GM18507 (cell line): ENCODE measurements at regions not wholly inside any gene's neighbourhood (a gene's known extent, or its start where the extent isn't known, plus 50 kb on each side); places are given as distances from the start of the nearest gene placed in this dataset.
"Not testable (repeated sequence)": the region's sequence is repeated elsewhere in the genome, so short reads cannot be mapped to it uniquely, and the experiment has no call there.

Experiments used
- DNase-seq: peaks from one replicate; pipeline ENCODE4 v3.0.0; 2011; ENCODE audit warnings: low read depth; ENCODE audit not compliant: insufficient read length; ENCODE audit errors: extremely low spot score
- FAIRE-seq: peaks from 2 replicates; lab custom pipeline; 2011; peaks lifted over from hg19 to GRCh38; lab: Jason Lieb, UNC

DNA sequence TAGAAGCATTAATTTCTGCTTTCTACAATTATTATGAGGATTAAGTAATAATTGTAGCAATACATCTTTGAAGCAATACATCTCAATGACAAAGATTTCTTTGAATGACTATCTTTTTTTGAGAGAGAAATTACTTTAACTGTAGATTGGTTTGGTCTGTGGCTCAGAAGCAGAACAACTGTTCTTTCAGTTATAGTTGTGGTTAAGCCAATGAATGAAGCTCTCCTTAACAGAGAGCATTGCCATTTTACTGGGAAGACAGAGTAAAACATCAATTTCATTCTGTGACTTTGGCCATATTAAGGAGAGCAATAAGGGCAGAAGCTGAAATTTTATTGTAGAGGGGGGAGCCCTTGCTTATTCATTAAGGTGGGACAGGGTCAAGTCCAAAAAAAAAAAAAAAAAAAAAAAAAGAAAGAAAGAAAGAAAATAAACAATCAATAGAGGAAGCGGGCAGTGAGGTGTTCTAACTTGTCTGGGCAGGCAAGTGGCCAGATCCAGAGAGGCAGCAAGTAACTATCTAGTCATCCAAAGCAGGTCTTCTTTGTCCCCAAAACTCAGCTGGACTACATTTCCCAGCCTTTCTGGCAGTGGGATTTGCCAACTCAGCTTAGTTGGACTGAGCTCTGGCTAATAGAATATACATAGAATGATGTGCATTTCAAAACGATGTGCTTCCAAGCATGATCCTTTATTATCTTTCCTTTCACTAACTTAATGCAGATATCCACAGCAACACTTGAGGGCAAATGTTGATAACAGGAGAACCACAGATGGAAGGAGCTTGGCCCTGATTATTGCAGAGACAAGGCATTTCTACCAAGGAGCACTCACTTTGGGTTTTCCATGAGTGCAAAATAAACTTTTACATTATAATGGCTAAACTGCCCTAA is 462.7 kb upstream of the CDH20 start:
- no peak for FAIRE-seq
- no peak for DNase-seq

DNA sequence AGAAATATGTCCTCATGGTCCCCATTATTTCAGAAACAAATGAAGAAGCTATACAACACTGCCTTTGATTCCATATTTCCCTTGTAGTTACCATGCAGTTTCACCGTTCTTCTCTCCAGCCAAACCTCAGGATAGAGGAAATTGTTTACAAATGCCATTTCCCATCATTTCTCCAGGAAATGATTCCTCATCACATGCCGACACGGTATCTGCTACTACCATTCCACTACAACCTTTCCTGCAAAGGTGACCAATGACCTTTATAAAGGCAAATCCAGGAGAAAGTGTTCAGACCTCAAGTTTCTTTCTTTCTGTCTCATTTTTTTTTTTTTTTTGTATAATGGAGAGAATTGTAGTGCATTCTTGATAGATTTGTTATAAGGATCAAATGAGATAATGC is 460.8 kb upstream of the CDH20 start:
- FAIRE-seq (no peak), DNase-seq (no peak)

DNA sequence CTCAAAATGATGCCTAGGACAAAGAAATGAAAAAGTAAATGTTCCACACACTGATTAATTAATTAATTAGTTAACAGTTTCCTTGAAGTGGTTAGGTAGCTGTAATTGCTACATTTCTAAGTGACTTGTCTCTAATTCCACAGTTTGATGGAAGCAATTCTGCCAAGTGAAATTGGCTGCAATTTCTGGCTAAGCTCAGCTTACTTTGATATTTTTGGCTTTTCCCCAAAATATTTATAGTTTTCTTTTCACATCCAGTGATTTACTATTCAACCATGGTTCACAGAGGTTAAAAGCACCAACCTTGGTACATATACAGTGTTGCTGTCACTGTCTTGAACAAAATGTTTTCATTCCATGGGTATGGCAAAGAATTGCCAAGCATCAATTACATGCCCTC is 459.5 kb upstream of the CDH20 start:
- DNase-seq (no peak), FAIRE-seq (no peak)

DNA sequence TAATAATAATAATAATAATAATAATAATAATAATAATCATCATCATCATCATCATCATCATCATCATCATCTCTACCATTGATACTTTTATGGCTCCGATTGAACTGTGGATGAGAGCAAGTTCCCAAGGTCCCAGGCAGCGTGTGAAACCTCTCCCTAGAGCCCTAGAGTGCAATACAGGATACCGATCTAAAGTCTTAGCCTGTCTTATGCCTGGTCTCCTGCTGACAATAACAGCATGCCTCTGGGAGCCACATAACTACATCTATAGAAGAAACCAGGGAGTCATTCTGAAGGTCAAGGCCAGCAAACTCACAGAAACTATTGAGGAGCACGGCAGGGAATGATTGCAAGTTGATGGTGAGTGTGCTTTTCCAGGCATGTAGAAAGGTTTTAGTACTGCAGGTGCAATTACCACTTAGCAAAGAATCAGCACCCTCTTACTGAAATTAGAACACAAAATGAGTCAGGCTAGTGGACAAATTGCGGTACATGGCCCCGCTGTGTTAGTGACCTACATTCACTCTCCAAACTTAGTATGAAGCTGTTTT is 457.2 kb upstream of the CDH20 start:
- DNase-seq (no peak), FAIRE-seq (no peak)

GRCh38 chr18:60880184-60880583 is 453.0 kb upstream of the CDH20 start:
- DNase-seq: no peak
- no peak for FAIRE-seq

DNA sequence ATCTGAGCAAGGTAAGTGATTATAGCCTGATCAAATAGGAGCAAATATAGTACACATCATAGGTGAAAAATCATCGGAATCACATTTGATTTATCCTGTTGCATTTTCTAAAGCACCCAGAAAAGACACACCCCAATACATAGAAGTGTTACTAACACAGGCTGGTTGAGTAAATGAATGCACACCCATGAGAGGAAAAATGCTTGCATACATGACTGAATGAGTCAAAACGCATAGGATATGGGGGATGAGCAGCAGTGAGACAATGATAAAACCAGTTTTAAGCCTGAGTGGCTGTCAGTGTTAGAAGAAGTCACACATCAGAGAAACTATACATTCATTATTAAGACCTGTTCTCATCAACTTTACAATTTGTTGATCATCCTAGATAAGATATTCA is 449.6 kb upstream of the CDH20 start:
- DNase-seq (no peak), FAIRE-seq (no peak)

- FAIRE-seq (no peak), DNase-seq (no peak)
Observed at GRCh38 chr18:60888071-60888624, 445.1 kb upstream of the CDH20 start.

DNA sequence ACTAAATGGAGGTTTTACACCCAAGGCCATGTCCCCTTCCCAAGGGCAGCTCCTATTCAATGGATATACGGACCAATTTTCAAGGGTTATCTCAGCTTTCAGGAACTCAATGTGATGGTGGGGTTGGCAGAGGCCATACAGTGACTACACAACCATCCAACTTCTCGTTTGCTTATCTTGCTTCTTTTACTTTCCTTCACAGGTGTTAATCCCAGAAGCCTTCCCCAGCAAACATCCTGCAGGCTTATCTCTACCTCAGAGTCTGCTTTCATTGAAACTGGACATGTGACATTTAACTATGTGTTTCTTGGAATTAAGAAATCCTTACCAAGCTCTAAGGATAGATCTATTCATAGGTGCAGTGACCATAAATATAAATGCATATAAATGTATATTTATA is 443.8 kb upstream of the CDH20 start:
- DNase-seq (no peak), FAIRE-seq (no peak)

DNA sequence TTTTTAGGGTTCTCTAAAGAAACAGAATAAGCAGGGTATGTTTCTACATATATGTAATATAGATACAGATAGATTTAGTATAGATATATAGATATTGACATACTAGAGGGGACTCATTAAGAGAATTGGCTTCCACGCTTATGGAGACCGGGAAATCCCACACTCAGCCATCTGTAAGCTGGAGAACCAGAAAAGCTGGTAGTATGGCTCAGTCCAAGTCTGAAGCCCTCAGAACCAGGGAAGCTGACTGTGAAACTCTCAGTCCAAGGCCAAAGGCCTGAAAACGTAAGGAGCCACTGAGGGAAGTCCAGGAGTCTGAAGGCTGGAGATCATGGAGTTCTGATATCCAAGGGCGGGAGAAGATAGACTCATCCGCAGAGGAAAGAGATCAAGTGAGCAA is 441.3 kb upstream of the CDH20 start:
- DNase-seq (no peak), FAIRE-seq (no peak)

DNA sequence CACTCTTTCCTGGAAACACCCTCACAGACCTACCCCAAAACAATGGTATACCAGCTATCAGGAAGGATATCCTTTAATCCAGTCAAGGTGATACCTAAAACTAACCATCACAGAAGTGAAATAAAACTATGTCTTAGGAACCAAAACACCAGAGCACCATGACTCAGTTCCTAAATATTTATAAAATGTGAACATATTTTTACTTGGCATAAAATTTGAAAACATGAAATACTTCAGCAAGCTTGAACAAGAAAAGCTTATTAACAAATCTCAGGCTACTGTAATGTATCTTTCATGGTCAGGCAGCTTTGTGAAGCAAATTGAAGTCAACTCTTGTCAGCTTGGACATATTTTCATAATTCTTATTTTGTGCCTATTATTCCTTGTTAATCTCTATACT is 440.8 kb upstream of the CDH20 start:
- DNase-seq (no peak), FAIRE-seq (no peak)

GRCh38 chr18:60892855-60893254 is 440.4 kb upstream of the CDH20 start:
- DNase-seq (no peak), FAIRE-seq (no peak)

DNA sequence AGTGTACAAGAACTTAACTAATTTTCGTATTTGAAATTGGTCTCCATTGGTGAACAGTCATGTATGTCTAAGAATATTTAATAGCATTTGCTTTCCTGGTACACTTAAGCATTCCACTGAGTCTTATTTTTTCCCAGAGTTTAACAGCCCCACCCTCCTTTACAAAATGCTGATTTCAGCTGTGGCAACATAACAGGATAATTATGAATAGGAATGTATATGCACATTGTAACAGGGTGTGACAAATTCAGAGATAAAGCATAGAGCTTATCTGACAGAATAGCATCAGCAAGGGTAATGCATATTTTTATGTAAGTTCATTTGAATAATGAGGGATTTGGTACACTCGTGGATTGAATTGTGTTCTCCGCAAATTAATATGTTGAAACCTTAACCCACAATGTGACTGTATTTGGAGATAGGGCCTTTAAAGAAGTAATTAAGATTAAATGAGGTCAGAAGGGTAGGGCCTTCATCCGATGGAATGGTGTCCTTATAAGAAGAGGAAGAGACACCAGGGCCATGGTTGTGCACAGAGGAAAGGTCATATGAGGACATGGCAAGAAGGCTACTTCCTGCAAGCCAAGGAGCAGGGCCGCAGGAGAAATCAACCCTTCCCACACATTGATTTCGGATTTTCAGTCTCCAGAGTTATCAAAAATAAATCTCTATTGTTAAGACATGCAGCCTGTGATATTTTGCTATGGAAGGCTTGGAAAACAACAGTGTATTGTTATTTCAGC is 439.7 kb upstream of the CDH20 start:
- DNase-seq (no peak), FAIRE-seq (no peak)

GRCh38 chr18:60894254-60894945 is 438.8 kb upstream of the CDH20 start:
- DNase-seq (no peak), FAIRE-seq (no peak)

GRCh38 chr18:60895181-60895580 is 438.0 kb upstream of the CDH20 start:
- no peak for FAIRE-seq
- DNase-seq: no peak

DNA sequence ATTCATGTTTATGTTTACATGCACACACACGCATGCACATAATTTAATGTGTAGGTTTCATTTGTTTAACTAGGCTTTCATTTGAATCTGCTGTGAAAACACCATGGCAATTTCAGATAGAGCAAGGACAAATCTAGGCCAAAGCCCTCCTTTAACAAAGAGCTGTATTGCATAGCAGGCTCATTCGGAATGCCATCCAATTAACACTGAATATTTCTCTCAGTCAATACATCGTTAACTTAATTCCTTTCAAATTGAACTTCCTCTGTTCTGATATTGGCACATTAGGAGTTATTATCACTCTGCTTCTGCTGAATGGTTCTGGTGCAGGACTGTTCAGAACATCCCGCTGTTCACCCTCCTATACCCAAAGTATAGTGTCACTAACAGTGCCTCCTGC is 435.1 kb upstream of the CDH20 start:
- DNase-seq (no peak), FAIRE-seq (no peak)

DNA sequence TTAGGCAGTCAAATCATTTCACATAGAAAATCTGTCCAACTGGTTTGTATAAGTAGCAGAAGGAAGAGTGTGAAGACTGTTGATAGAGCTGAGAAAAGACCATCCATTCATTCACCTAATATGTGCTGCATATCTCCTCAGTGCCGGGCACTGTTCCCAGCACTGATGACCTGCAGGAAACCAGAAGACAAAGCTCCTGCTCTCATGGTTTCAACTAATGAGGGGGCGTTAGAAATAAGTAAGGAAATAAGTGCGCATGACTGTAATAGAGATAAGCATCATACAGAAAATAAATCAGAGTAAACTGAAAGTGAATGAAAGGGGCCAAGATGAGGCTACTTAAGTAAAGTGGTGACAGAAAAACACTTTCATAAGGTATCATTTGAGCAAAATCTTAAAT is 427.5 kb upstream of the CDH20 start:
- FAIRE-seq: no peak
- DNase-seq: no peak

DNA sequence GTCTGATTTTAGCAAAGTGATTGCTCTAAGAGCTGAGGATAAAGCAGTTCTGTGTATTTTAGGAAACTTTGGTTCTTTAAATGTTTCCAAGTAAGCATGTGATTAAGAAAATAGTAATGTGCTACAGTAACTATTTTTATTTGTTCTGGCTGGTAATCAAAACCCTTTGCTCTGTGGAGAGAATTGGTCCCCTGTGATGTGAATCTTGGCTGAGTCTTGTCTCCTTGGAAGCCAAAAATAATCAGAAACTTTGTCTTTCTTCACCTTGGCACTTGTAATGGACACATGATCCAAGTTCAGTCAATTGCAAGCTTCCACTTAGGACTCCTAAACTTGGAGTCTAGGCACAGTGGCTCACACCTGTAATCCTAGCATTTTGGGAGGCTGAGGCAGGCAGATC is 422.7 kb upstream of the CDH20 start:
- no peak for DNase-seq
- no peak for FAIRE-seq

- no peak for DNase-seq
Observed at GRCh38 chr18:60911504-60911903, 421.7 kb upstream of the CDH20 start.

GRCh38 chr18:60915160-60915559 is 418.1 kb upstream of the CDH20 start:
- DNase-seq (no peak), FAIRE-seq (no peak)

More at GRCh38 chr18:60911504-60911903, 421.7 kb upstream of the CDH20 start:
- FAIRE-seq: no peak

DNA sequence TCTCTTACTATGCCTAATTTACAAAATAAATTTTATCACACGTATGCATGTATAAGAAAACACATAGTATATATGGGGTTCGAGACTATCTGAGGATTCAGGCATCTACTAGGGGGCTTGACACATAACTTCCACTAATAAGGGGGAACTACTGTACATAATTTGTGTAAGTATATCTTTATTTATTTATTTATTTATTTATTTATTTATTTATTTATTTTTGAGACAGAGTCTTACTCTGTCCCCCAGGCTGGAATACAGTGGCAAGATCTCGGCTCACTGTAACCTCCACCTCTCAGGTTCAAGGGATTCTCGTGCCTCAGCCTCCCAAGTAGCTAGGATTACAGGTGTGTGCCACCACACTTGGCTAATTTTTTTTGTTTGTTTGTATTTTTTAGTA is 414.4 kb upstream of the CDH20 start:
- not testable (repeated sequence) for FAIRE-seq, DNase-seq
